A673 (cell line): ENCODE measurements at regions not wholly inside any gene's neighbourhood (a gene's known extent, or its start where the extent isn't known, plus 50 kb on each side); places are given as distances from the start of the nearest gene placed in this dataset.

Experiments
- CTCF ChIP-seq: fragments of 300-800, 200-600 bp; sonication (generic); conservative IDR thresholded peaks from 2 replicates; pipeline ENCODE4 v1.5.1; 2017; ENCODE audit warnings: low read depth, mild to moderate bottlenecking, antibody characterized with exemption, low read length, moderate library complexity, mixed read lengths
- EZH2 ChIP-seq: fragments of 200-600 bp; sonication (generic); IDR thresholded peaks from 2 replicates; pipeline ENCODE4 v1.6.1; 2017; ENCODE audit warnings: borderline replicate concordance, low read depth, mild to moderate bottlenecking, mixed read lengths, antibody characterized with exemption, low read length; ENCODE audit not compliant: poor library complexity, severe bottlenecking

GRCh38 chr3:88444251-88444650 lies 294.5 kb downstream of the C3orf38 start:
- no peak for TF ChIP-seq CTCF
- no peak for TF ChIP-seq EZH2
